Stimulated activated CD8-positive, alpha-beta memory T cell treated with anti-CD3 and anti-CD28 coated beads, Interleukin-4, amount 100 ng/mL, for 48 hours (primary cell): ENCODE measurements at regions not wholly inside any gene's neighbourhood (a gene's known extent, or its start where the extent isn't known, plus 50 kb on each side); places are given as distances from the start of the nearest gene placed in this dataset.
"Not testable (repeated sequence)": the region's sequence is repeated elsewhere in the genome, so short reads cannot be mapped to it uniquely, and the experiment has no call there.

ENCODE experiments used
- DNase-seq: peaks from one replicate; pipeline ENCODE4 v3.0.0-alpha.2; 2020

DNA sequence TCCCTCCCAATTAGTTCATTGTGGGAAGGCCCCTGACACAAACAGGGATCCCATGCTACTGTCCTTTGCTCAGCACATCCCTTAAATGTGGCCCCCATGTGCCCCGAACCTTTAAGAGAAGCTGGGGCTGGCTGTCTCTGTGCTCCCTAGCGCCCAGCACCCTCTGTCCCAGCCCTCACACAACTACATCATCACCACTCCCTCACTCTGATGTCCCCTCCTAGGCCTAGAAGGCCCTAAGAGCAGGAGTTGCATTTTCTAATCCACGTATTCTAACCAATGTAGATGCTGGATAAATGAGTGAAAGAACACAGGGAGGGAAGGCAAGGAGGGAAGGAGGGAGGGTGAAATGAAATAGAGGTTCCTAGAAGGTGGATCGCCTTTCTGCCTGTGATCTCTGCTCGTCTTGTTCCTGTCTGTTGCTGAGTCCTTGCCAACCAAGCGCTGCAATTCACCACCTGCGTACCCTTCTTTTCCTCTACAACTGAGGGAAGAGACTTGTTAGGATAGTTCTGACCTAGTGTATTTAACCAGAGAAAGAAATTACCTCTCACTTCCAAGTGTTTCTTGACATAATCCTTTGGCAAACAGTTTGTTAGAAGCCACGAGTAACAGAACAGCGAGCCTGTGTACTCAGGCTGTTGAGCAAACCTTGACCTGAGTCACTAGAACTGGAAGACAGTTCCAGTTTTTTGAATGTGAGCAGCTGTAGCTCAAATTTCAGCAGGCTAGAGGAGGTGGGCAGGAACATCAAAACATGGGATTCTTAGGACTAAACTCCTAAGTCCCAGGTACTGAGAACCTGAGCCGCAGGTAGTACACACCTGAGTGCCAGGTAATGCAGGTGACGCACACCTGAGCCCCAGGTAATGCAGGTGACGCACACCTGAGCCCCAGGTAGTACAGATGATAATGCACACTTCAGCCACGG lies 181.5 kb upstream of the ID2 start:
- DNase-seq, result no peak

- no peak for DNase-seq
Measured at GRCh38 chr2:8501061-8501720, 180.7 kb upstream of the ID2 start.

DNA sequence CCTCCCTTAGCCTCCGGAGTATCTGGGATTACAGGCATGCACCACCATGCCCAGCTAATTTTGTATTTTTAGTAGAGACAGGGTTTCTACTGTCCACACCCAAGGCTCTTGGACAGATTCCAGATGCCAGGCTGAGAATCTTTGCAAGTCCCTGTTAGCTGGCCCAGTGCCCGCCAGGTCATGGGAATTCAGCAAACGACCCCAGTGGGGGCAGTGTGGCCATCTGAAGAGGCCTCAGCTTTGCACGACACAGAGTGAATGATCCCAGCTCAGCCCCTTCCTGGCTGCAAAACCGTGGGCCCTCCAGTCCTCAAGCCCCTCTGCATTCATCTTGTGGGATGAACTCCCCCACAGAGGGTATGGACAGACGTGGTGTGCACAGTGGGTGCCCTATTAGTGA lies 179.5 kb upstream of the ID2 start:
- no peak for DNase-seq

- DNase-seq, result no peak
Measured at GRCh38 chr2:8505311-8505920, 176.4 kb upstream of the ID2 start.

GRCh38 chr2:8506746-8507145 lies 175.1 kb upstream of the ID2 start:
- DNase-seq, result no peak

DNA sequence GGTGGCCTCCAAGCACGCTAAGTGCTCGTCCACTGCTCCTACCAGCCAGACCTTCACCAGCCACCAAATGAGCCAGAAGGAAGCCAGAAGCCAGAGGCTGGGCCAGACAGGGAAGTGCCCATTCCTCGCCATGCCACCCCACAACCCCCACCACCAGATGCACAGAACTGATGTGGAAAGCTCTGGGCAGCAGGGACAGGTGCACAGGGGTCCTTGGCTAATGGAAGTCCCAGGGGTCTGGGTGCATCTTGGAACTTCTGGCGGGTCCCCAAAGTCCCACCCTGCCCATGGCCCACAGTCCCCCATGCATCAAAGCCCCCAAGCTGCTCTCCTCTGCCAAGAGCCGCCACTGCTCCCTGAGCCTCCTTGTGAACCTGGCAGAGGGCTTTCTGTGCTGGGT lies 173.1 kb upstream of the ID2 start:
- no peak for DNase-seq

- no peak for DNase-seq
Measured at GRCh38 chr2:8509621-8510020, 172.2 kb upstream of the ID2 start.

DNA sequence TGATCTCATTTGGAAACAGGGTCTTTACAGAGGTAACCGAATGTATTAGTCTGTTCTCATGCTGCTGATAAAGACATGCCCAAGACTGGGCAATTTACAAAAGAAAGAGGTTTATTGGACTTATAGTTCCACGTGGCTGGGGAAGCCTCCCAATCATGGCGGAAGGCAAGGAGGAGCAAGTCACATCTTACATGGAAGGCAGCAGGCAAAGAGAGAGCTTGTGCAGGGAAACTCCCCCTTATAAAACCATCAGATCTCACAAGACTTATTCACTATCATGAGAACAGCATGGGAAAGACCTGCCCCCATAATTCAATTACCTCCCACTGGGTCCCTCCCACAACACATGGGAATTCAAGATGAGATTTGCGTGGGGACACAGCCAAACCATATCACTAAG lies 171.8 kb upstream of the ID2 start:
- not testable (repeated sequence) for DNase-seq

DNA sequence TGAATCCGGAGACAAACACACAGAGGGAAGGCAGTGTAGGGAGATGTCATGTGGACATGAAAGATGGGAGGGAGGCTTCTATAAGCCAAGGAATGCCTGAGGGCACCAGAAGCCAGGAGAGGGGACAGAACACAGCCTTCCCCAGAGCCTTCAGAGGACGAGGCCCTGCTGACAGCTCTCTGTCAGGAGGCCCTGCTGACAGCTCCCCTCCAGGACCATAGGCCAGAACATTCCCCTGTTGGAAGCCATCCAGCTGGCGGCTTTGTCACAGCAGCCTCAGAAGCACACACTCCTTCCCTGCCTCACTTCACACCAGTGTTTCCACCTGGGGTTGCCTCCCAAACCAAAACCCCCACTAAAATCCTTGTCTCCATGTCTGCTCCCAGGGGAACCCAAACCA lies 171.3 kb upstream of the ID2 start:
- no peak for DNase-seq

DNA sequence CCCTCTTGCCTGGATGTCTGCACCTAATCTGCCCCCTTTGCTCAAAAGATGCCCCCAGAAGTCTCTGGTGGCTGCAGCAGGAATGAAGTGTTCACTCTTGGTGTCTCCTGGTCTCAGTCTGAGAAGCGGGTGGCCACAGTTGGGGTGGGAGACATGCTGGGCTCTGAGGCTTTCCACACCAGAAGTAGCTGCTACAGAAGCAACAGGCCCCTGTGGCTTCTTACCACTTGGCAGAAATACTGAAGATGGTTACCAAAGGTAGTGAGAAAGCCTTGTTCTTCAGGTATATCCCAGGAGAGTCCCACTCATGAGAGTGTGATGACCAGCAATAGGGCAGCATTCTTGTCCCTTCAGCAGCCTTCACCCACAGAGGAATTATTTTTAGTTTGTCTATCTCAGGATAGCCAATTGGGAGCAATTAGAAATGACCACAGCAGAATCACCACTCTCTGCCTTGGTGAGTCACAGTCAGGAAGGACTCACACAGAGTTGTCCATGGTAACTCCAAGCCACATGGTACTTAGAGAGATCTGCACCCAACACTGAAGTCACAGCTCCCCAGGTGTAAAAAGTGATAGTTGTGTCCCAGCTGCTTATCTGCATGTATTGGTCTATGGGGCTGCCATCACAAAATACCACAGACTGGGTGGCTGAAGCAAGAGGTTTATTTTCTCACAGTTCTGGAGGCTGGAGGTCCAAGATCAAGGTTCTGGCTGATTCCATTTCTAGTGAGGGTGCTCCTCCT lies 169.8 kb upstream of the ID2 start:
- no peak for DNase-seq

DNA sequence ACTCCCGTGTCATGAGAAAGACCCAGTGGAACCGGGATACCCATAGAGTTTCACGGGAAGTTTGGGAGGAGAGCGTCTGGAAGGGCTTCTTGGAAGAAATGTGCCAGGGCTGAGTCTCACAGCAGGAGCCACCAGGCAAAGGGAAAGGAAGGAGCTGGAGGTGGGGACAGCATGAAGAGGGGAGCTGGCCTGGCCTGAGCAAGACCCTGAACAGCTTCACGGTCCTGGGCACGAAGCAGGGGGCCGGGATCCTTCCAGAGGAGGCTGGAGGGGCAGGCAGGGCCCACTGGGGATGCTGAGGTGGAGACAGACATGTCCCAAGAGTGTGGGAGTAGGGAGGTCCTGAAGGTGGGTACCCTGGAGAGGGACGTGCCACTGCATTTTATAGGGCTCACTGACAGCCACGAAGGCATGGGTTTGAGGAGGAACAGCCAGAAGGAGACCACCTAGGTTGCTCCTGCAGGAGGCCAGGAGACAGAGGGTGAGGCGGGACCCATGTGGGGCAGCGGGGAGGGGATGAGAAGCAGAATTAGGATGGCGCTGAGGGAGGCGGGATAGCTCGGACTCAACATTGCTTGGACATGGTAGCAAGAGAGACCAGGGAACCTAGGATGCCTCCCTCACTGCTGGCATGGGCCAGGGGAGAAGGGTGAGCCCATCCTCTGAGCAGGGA lies 168.1 kb upstream of the ID2 start:
- DNase-seq, result no peak

- no peak for DNase-seq
Measured at GRCh38 chr2:8514274-8514662, 167.6 kb upstream of the ID2 start.

DNA sequence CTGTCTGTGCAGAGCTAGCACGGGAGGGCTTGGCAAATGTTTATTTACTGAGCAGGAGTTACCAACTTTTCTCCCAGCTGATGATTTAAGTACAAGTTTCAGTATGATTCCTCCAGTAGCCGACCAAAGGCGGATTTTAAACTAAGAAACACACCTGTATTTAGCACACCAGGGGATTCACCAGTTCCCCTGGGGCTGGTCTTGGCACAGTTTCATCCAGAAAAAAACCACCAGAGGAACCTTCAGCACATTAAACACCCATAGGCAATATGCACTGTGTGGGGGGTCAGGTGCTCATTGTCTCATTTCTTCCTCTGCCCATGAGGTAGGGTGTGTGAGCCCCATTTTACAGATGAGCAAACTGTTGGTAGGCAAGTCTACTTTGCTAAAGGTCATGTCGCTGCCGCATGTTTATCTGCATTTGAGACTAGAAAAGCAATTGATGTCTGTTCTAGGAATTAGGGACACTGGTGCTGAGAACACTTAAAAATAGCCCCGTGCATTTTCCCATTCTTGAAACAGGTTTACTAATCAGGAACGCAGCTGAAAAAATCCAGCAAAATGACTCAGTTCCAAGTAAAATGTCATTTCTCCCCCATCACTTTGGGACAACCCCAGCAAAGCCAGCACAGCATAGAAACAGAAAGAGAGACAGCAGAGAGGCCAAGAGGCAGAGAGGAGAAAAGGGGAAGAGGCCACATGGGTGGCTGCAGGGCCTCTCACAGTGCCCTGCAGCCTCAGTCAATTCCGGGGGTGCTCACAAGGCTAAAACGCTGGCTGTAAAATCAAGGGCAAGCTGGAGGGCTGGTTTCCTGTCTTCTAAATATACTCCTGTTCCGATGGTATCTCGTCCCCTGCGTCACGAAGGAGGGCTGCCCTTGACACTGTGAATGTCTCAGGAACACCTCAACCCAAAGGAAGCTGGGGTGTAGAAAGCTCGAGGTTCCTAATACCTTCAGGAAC lies 166.8 kb upstream of the ID2 start:
- DNase-seq, result peak; percentile 75

DNA sequence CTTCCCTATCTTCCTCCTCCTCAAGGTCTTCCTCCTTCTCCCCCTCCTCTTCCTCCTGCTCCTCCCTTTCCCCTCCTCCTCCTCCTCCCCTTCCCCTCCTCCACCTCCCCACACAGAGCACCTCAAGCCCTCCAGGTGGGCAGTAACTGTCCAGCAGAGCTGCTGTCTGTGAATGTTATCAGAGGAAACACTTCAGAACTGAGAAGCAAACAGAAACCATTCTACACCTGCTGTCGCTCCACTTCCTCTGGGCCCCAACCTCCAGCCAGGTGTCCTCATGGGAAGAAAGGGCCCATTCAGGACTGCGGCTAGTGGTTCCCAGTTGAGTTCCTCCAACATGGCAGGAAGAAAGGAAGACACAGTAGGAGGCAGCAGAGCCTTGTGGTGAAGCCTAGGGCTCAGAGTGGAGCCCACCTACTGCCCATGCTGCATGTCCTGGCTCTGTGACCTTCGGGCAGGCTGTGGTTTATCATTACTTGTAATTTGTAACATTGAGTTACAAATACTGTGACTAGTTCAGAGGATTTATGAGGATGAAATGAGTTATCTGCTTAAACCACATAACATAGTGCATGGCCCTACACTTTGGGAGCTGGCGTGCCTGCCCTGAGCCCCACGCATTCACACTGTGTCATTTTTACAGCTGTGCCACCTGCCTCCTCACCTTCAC lies 165.9 kb upstream of the ID2 start:
- DNase-seq, result peak; percentile 45

- DNase-seq, result no peak
Measured at GRCh38 chr2:8517850-8518498, 163.9 kb upstream of the ID2 start.

DNA sequence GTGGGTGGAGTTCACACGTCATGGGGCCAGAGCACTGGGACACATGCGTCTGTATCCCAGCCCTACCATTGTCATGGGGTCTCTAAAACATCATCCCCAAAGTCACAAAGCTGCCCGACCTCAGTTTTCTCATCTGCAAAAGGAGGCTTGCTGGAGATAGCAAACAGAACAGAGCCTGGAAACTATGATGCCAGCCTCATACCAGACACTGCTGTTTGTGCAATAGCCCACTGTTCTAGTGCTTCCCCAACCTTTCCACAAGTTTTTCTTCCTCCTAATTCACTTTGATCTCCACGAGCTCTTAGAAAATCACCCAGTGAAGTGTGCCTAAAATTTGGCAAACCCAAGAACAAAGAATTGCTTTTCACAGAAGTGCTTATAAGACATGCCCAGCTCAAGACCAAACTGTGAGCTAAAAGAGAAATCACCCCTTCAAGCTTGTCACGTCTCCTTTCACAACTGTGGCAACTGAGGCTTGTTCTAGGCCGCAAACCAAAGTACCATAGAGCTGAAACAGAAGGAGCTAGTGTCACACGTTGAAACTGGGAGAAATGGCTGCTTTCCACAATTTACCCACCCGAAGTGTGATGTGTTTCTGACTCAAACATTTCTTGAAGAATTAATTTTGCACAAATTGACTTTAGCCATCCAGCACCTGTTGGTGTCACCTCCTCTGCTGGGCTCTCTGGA lies 162.7 kb upstream of the ID2 start:
- DNase-seq, result no peak

GRCh38 chr2:8520791-8521344 lies 161.0 kb upstream of the ID2 start:
- peak; percentile 51 for DNase-seq

GRCh38 chr2:8522687-8523086 lies 159.2 kb upstream of the ID2 start:
- DNase-seq, result no peak

- DNase-seq, result no peak
Measured at GRCh38 chr2:8524388-8524787, 157.5 kb upstream of the ID2 start.
